ENCODE measurements at regions not wholly inside any gene's neighbourhood (a gene's known extent, or its start where the extent isn't known, plus 50 kb on each side); places are given as distances from the start of the nearest gene placed in this dataset.

GRCh38 chr3:81217101-81217500, 544.3 kb downstream of the GBE1 start:
- TF ChIP-seq POLR2A (IDR thresholded peaks at IDR 0.05) (no peak), CTCF (IDR thresholded peaks at IDR 0.05) (no peak)

Data from testis (tissue), 2 donors.